ENCODE measurements at regions not wholly inside any gene's neighbourhood (a gene's known extent, or its start where the extent isn't known, plus 50 kb on each side); places are given as distances from the start of the nearest gene placed in this dataset.

DNA sequence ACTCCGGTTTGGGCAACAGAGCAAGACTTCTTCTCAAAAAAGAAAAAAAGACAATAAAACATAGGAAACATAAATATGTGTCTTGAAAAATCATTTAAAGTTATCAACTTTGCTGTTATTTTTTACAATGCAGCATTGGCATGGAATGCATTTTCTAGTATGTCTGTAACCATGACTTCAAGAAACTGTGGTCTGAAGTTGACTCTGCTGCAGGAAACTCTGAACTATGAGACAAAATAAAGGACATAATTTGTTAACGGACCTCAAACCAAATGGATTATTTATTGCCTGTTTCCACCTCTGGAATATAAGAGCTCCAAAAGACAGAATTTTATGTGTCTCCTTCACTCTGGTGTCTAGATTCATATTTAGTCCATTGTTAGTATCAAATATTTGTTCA lies 79.1 kb downstream of the TRIB2 start:
- in situ Hi-C loops (cut with MboI; ENCODE audit: low pct_unique_long_range_greater_than_20kb in 2 of 9, low sequenced_read_pairs in 9 of 9, unreplicated experiment in 9 of 9) = no loop called here
- no peak overlapping the region for H3K27ac ChIP-seq
- H3K4me1 ChIP-seq (replicated peaks in 1 of 2) = peaks cover 0 to 12% of the 10 kb centered on the region in 2 donors
- H3K4me3 ChIP-seq = no peak overlapping the region
- 17 to 100% (median 57%) methylated on average over 1 to 2 of the region's 2 CpGs; no CpG with 5 or more reads in 1 of the 10 experiments for WGBS, 10 experiments
- no peak for ATAC-seq (replicated peaks in 6 of 8)

DNA sequence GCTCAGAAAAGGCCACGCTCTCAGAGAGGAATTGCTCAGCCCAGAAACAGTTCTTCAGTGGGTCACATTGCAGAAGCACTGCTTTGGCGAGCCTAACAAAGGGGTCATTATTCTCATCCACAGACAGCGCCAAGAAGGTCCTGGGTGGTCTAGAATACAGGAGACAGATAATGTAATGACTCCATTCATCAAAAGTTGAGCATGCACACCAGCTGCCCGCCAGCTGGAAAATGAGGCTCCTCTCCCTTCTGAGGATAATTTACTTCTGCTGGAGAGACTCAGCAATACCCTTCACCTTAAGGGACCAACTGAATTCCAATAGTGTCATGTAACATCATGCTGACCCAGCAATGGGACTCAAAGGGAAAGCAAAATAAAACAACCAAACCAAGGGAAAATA lies 79.9 kb downstream of the TRIB2 start:
- ATAC-seq (replicated peaks in 6 of 8) = peak in 5 of 8 experiments; percentile 64 to 96 (median 81)
- 0 to 100% (median 31%) methylated on average over 1 to 4 of the region's 4 CpGs; no CpG with 5 or more reads in 1 of the 10 experiments for WGBS, 10 experiments
- peaks cover 0 to 12% of the 10 kb centered on the region in 2 donors for H3K4me1 ChIP-seq (replicated peaks in 1 of 2)
- no peak overlapping the region for H3K4me3 ChIP-seq
- in situ Hi-C loops (cut with MboI; ENCODE audit: low pct_unique_long_range_greater_than_20kb in 2 of 9, low sequenced_read_pairs in 9 of 9, unreplicated experiment in 9 of 9) = no loop called here
- no peak overlapping the region for H3K27ac ChIP-seq

DNA sequence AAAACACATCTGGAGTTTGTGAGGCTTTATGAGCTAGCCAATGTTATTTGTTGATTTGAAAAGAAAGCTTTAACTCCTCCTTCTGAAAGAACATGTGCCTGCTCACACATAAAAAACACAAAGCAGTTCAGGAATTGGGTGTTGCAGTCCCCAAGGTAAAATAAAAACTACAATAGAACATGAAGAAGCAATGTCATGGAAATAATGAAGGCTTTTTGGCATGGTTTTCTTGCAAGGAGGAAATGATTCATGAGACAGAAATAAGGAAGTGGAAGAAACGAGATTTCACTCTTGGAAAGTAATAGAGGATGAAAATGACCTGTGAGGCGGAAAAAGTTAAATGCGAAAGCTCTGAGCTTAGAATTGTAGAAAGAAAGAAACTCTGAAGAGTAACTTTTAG lies 81.1 kb downstream of the TRIB2 start:
- in situ Hi-C loops (cut with MboI; ENCODE audit: low pct_unique_long_range_greater_than_20kb in 2 of 9, low sequenced_read_pairs in 9 of 9, unreplicated experiment in 9 of 9) = no loop called here
- WGBS, 10 experiments = 20 to 83% (median 51%) methylated on average over 1 to 3 of the region's 3 CpGs
- no peak overlapping the region for H3K4me3 ChIP-seq
- peaks cover 0 to 12% of the 10 kb centered on the region in 2 donors for H3K4me1 ChIP-seq (replicated peaks in 1 of 2)
- ATAC-seq (replicated peaks in 6 of 8) = no peak
- H3K27ac ChIP-seq = no peak overlapping the region

DNA sequence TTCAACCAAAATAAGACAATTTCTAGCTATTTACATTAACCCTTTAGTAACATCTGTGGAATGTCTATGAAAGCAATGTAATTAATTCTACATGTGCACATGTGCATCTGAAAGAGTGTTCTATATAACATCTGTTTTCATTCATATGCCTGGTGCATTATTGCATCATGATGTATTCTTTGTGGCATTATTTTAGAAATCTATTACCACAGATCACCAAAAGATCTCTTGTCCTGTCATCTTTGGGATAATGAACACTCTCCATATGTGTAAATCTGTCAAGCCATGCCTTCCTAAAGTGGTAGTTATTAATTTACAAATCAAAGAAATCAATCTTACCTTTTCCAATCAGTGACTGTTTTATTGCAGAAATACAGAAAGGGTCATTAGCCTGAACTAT lies 86.9 kb downstream of the TRIB2 start:
- no peak overlapping the region for H3K4me3 ChIP-seq
- peak in 3 of 8 experiments; percentile 17 to 38 (median 36) for ATAC-seq (replicated peaks in 6 of 8)
- no peak overlapping the region for H3K27ac ChIP-seq
- peaks cover 0 to 11% of the 10 kb centered on the region in 2 donors for H3K4me1 ChIP-seq (replicated peaks in 1 of 2)
- in situ Hi-C loops (cut with MboI; ENCODE audit: low pct_unique_long_range_greater_than_20kb in 2 of 9, low sequenced_read_pairs in 9 of 9, unreplicated experiment in 9 of 9) = no loop called here

DNA sequence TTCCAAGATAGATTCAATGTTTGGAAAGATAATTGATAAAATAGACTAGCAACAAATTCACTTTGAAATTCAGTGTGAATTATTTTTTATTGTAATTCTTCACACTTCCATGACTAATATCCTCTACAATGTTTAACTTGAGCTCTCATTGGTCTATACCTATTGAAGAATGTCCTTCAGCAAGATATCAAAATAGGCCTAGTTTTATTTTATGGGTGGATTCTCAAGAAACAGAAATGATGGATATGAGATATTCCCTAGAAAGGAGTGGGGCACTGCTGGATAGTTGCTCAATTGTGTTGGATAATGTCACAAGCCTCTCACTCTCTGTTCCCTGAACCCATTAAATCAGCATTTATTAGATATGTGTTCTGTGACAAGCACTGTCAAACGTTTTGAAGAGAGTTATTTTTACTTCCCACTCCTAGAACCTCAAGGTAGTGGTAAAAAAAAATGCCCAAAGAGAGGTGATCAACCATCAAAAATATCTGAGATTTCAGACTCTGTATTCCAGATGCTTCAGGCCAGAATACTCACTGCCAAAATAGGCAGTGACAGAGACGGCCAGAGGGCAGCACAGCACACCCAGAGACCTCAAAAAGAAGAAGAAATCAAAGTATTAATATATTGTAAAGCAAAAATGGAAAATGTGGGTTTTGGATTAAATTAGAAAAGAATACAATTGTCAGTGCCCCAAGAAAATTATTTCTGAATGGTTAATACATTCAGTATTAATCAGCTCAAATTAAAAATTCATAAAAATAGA lies 87.5 kb downstream of the TRIB2 start:
- in situ Hi-C loops (cut with MboI; ENCODE audit: low pct_unique_long_range_greater_than_20kb in 2 of 9, low sequenced_read_pairs in 9 of 9, unreplicated experiment in 9 of 9) = no loop called here
- 6 to 55% (median 37%) methylated on average over 1 to 2 of the region's 2 CpGs; no CpG with 5 or more reads in 1 of the 10 experiments for WGBS, 10 experiments
- Histone ChIP-seq H3K27ac (no peak overlapping the region), H3K4me3 (no peak overlapping the region), H3K4me1 (replicated peaks in 1 of 2) (peaks cover 0 to 11% of the 10 kb centered on the region in 2 donors)
- ATAC-seq (replicated peaks in 6 of 8) = peak in 2 of 8 experiments; percentile 16 to 59

DNA sequence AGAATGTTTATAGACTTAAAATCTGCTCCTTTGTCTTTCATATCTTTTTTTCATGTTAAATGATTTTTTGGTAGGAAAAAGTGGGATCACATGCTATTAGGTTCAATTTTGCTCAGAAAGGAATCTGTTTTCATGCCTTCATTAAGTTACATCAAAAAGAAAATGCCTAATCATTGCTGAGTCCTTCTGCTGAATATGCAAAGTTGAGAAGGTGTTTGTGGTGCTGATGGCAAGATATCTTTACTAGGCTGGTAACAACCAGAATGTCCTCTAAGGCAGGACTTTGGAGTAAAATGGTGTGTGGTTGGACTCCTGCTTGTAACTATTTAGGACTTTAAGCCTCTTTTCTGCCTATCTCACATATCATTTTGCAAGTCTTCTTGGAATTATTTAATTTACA lies 88.3 kb downstream of the TRIB2 start:
- ATAC-seq (replicated peaks in 6 of 8) = peak in 2 of 8 experiments; percentile 43 to 68
- H3K4me1 ChIP-seq (replicated peaks in 1 of 2) = peaks cover 0 to 11% of the 10 kb centered on the region in 2 donors
- in situ Hi-C loops (cut with MboI; ENCODE audit: low pct_unique_long_range_greater_than_20kb in 2 of 9, low sequenced_read_pairs in 9 of 9, unreplicated experiment in 9 of 9) = no loop called here
- no peak overlapping the region for H3K4me3 ChIP-seq
- H3K27ac ChIP-seq = no peak overlapping the region

DNA sequence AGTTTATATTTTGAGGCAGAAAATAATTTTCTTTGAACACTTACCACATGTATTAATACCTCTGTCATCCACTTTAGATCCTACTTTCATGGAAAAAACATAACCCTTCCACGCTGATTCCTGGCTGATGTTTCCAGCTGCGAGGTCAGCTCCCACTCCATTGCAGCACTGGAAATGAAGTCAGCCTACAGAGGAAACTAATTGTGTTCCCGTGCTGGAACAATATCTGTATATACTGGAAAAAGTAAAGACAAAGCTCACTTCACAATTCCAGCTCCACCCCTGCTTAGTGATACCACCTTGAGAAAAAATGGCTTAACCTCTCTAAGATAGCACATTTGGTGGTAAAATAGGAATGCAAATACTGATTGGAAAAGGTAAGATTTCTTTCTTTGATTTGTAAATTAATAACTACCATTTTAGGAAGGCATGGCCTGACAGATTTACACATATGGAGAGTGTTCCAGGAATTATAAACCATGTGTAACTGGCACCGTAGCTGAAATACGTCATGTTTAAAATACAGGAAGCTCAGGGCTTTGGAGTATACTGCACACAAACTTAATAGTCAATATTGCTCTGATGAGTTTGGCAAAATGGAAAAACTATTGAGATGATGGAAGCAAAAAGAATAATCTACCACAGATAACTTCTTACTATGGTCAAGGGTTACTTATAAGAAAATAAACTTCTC lies 90.0 kb downstream of the TRIB2 start:
- Histone ChIP-seq H3K27ac (no peak overlapping the region), H3K4me1 (replicated peaks in 1 of 2) (peaks cover 0 to 11% of the 10 kb centered on the region in 2 donors), H3K4me3 (no peak overlapping the region)
- in situ Hi-C loops (cut with MboI; ENCODE audit: low pct_unique_long_range_greater_than_20kb in 2 of 9, low sequenced_read_pairs in 9 of 9, unreplicated experiment in 9 of 9) = no loop called here
- 54 to 94% (median 79%) methylated on average over 1 to 5 of the region's 5 CpGs for WGBS, 10 experiments
- no peak for ATAC-seq (replicated peaks in 6 of 8)

- in situ Hi-C loops (cut with MboI; ENCODE audit: low pct_unique_long_range_greater_than_20kb in 2 of 9, low sequenced_read_pairs in 9 of 9, unreplicated experiment in 9 of 9) = no loop called here
- Histone ChIP-seq H3K4me3 (no peak overlapping the region), H3K4me1 (replicated peaks in 1 of 2) (peaks cover 0 to 11% of the 10 kb centered on the region in 2 donors), H3K27ac (no peak overlapping the region)
- 80 to 100% (median 91%) methylated on average over 2 to 6 of the region's 6 CpGs; no CpG with 5 or more reads in 2 of the 10 experiments for whole genome bisulfite sequencing, 10 experiments
- ATAC-seq (replicated peaks in 6 of 8) = no peak
Measured at GRCh38 chr2:12807907-12808810, 91.4 kb downstream of the TRIB2 start.

GRCh38 chr2:12809526-12809925 lies 92.8 kb downstream of the TRIB2 start:
- 29 to 80% (median 67%) methylated on average over 1 to 2 of the region's 4 CpGs; no CpG with 5 or more reads in 5 of the 10 experiments for WGBS, 10 experiments
- no peaks in the 10 kb centered on the region for H3K4me1 ChIP-seq (replicated peaks in 1 of 2)
- no peak overlapping the region for H3K4me3 ChIP-seq
- no peak overlapping the region for H3K27ac ChIP-seq
- in situ Hi-C loops (cut with MboI; ENCODE audit: low pct_unique_long_range_greater_than_20kb in 2 of 9, low sequenced_read_pairs in 9 of 9, unreplicated experiment in 9 of 9) = no loop called here
- no peak for ATAC-seq (replicated peaks in 6 of 8)

DNA sequence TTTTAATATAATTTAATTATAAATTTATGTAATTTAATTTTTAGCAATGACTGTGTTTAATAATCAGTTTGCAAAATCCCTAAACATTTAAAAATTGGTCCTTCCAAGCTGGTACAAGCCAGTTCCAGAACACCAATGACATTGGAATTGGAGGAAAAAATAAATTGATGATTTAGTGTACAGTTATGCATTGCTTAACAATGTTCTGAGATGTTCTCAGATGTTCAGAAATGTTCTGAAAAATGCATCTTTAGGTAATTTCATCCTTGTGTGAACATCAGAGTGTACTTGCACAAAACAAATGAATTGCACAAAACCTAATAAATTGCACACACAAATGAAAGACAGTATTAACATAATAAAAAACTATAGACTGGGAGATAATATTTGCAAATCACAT lies 95.2 kb downstream of the TRIB2 start:
- Histone ChIP-seq H3K4me1 (replicated peaks in 1 of 2) (no peaks in the 10 kb centered on the region), H3K4me3 (no peak overlapping the region), H3K27ac (no peak overlapping the region)
- ATAC-seq (replicated peaks in 6 of 8) = no peak
- in situ Hi-C loops (cut with MboI; ENCODE audit: low pct_unique_long_range_greater_than_20kb in 2 of 9, low sequenced_read_pairs in 9 of 9, unreplicated experiment in 9 of 9) = no loop called here

- H3K4me1 ChIP-seq (replicated peaks in 1 of 2) = no peaks in the 10 kb centered on the region
- no peak for ATAC-seq (replicated peaks in 6 of 8)
- H3K4me3 ChIP-seq = no peak overlapping the region
- in situ Hi-C loops (cut with MboI; ENCODE audit: low pct_unique_long_range_greater_than_20kb in 2 of 9, low sequenced_read_pairs in 9 of 9, unreplicated experiment in 9 of 9) = no loop called here
- no peak overlapping the region for H3K27ac ChIP-seq
Measured at GRCh38 chr2:12813166-12813565, 96.4 kb downstream of the TRIB2 start.

- Histone ChIP-seq H3K4me3 (no peak overlapping the region), H3K27ac (no peak overlapping the region), H3K4me1 (replicated peaks in 1 of 2) (peaks cover 0 to 4% of the 10 kb centered on the region in 2 donors)
- ATAC-seq (replicated peaks in 6 of 8) = peak in 2 of 8 experiments; percentile 32 to 38
- 45 to 100% (median 82%) methylated on average over 1 to 4 of the region's 4 CpGs; no CpG with 5 or more reads in 1 of the 10 experiments for WGBS, 10 experiments
- in situ Hi-C loops (cut with MboI; ENCODE audit: low pct_unique_long_range_greater_than_20kb in 2 of 9, low sequenced_read_pairs in 9 of 9, unreplicated experiment in 9 of 9) = no loop called here
Measured at GRCh38 chr2:12816379-12817306, 99.9 kb downstream of the TRIB2 start.
